ENCODE measurements at regions not wholly inside any gene's neighbourhood (a gene's known extent, or its start where the extent isn't known, plus 50 kb on each side); places are given as distances from the start of the nearest gene placed in this dataset.
A peak's percentile ranks its signal among the peaks of the same experiment; 100 is the strongest.

GRCh38 chr3:182364723-182365650 is 428.3 kb upstream of the ATP11B start:
- TF ChIP-seq CTCF (IDR thresholded peaks at IDR 0.05) (no peak), POLR2A (IDR thresholded peaks at IDR 0.05) (no peak)
- intact Hi-C loops (cut with DNase I): no loop called here
- Histone ChIP-seq H3K36me3 (replicated peaks in 1 of 2; ENCODE audit: insufficient read depth in 1 of 2, low read depth in 2 of 2) (no peaks in the 10 kb centered on the region), H3K27ac (no peak overlapping the region), H3K27me3 (no peaks in the 10 kb centered on the region), H3K4me1 (no peaks in the 10 kb centered on the region), H3K4me3 (no peak overlapping the region), H3K9me3 (no peaks in the 10 kb centered on the region)
- ATAC-seq: peak; percentile 21
- peak in 2 of 4 donors; percentile 5 to 20 for DNase-seq
- WGBS, 2 donors: 37 to 51% methylated on average over 20 of the region's 20 CpGs

- intact Hi-C loops (cut with DNase I): no loop called here
- no peaks in the 10 kb centered on the region for H3K36me3 ChIP-seq (replicated peaks in 1 of 2; ENCODE audit: insufficient read depth in 1 of 2, low read depth in 2 of 2)
- no peaks in the 10 kb centered on the region for H3K4me1 ChIP-seq
- ATAC-seq (no peak), DNase-seq (no peak)
- TF ChIP-seq CTCF (IDR thresholded peaks at IDR 0.05) (no peak), POLR2A (IDR thresholded peaks at IDR 0.05) (no peak)
- H3K27ac ChIP-seq: no peak overlapping the region
- H3K9me3 ChIP-seq: no peaks in the 10 kb centered on the region
- no peaks in the 10 kb centered on the region for H3K27me3 ChIP-seq
- no peak overlapping the region for H3K4me3 ChIP-seq
- WGBS, 2 donors: 65 to 67% methylated on average over 2 of the region's 2 CpGs
Observed at GRCh38 chr3:182366746-182367145, 426.6 kb upstream of the ATP11B start.

- 85 to 91% methylated on average over 1 of the region's 1 CpG for WGBS, 2 donors
- H3K27me3 ChIP-seq: no peaks in the 10 kb centered on the region
- ATAC-seq (no peak), DNase-seq (no peak)
- no peaks in the 10 kb centered on the region for H3K4me1 ChIP-seq
- no peaks in the 10 kb centered on the region for H3K36me3 ChIP-seq (replicated peaks in 1 of 2; ENCODE audit: insufficient read depth in 1 of 2, low read depth in 2 of 2)
- TF ChIP-seq CTCF (IDR thresholded peaks at IDR 0.05): no peak
- TF ChIP-seq POLR2A (IDR thresholded peaks at IDR 0.05): no peak
- intact Hi-C loops (cut with DNase I): no loop called here
- no peak overlapping the region for H3K27ac ChIP-seq
- no peak overlapping the region for H3K4me3 ChIP-seq
- H3K9me3 ChIP-seq: no peaks in the 10 kb centered on the region
Observed at GRCh38 chr3:182369861-182370260, 423.4 kb upstream of the ATP11B start.

GRCh38 chr3:182370949-182371348 is 422.4 kb upstream of the ATP11B start:
- no peaks in the 10 kb centered on the region for H3K27me3 ChIP-seq
- no peak for TF ChIP-seq CTCF (IDR thresholded peaks at IDR 0.05)
- TF ChIP-seq POLR2A (IDR thresholded peaks at IDR 0.05): no peak
- no peak for ATAC-seq
- WGBS, 2 donors: 32 to 52% methylated on average over 1 of the region's 1 CpG
- no peak overlapping the region for H3K4me3 ChIP-seq
- intact Hi-C loops (cut with DNase I): no loop called here
- H3K36me3 ChIP-seq (replicated peaks in 1 of 2; ENCODE audit: insufficient read depth in 1 of 2, low read depth in 2 of 2): no peaks in the 10 kb centered on the region
- H3K27ac ChIP-seq: no peak overlapping the region
- H3K9me3 ChIP-seq: no peaks in the 10 kb centered on the region
- no peaks in the 10 kb centered on the region for H3K4me1 ChIP-seq
- DNase-seq: no peak

- Histone ChIP-seq H3K9me3 (no peaks in the 10 kb centered on the region), H3K4me1 (no peaks in the 10 kb centered on the region), H3K27me3 (no peaks in the 10 kb centered on the region), H3K36me3 (replicated peaks in 1 of 2; ENCODE audit: insufficient read depth in 1 of 2, low read depth in 2 of 2) (no peaks in the 10 kb centered on the region), H3K27ac (no peak overlapping the region), H3K4me3 (no peak overlapping the region)
- TF ChIP-seq POLR2A (IDR thresholded peaks at IDR 0.05) (no peak), CTCF (IDR thresholded peaks at IDR 0.05) (no peak)
- WGBS, 2 donors: 88% methylated on average over 1 of the region's 1 CpG
- ATAC-seq: no peak
- DNase-seq: no peak
- intact Hi-C loops (cut with DNase I): no loop called here
Observed at GRCh38 chr3:182375916-182376315, 417.4 kb upstream of the ATP11B start.

Measured in body of pancreas (tissue), 4 donors.